ENCODE measurements at regions not wholly inside any gene's neighbourhood (a gene's known extent, or its start where the extent isn't known, plus 50 kb on each side); places are given as distances from the start of the nearest gene placed in this dataset.

- no peak overlapping the region for H3K4me3 ChIP-seq (ENCODE audit: low read depth, low read length)
- TF ChIP-seq MAX (IDR thresholded peaks at IDR 0.05; ENCODE audit: low read depth, low read length) (no peak), MYC (IDR thresholded peaks at IDR 0.05; ENCODE audit: low read depth, low read length) (no peak), POLR2A (IDR thresholded peaks at IDR 0.05; ENCODE audit: extremely low read depth, insufficient read length) (no peak), CTCF (IDR thresholded peaks at IDR 0.05; ENCODE audit: low read depth, low read length) (no peak)
- no peak for DNase-seq (ENCODE audit: low read depth)
These were observed 160.3 kb downstream of the PTEN start for GRCh38 chr10:88023676-88024075.

- TF ChIP-seq POLR2A (IDR thresholded peaks at IDR 0.05; ENCODE audit: extremely low read depth, insufficient read length) (no peak), MAX (IDR thresholded peaks at IDR 0.05; ENCODE audit: low read depth, low read length) (no peak), MYC (IDR thresholded peaks at IDR 0.05; ENCODE audit: low read depth, low read length) (no peak), CTCF (IDR thresholded peaks at IDR 0.05; ENCODE audit: low read depth, low read length) (no peak)
- no peak for DNase-seq (ENCODE audit: low read depth)
- H3K4me3 ChIP-seq (ENCODE audit: low read depth, low read length): no peak overlapping the region
These were observed 162.6 kb downstream of the PTEN start for GRCh38 chr10:88026031-88026430.

- TF ChIP-seq CTCF (IDR thresholded peaks at IDR 0.05; ENCODE audit: low read depth, low read length) (no peak), POLR2A (IDR thresholded peaks at IDR 0.05; ENCODE audit: extremely low read depth, insufficient read length) (no peak), MAX (IDR thresholded peaks at IDR 0.05; ENCODE audit: low read depth, low read length) (no peak), MYC (IDR thresholded peaks at IDR 0.05; ENCODE audit: low read depth, low read length) (no peak)
- H3K4me3 ChIP-seq (ENCODE audit: low read depth, low read length): no peak overlapping the region
- DNase-seq (ENCODE audit: low read depth): peak; percentile 97
These were observed 164.1 kb downstream of the PTEN start for GRCh38 chr10:88027570-88027969.

- TF ChIP-seq MAX (IDR thresholded peaks at IDR 0.05; ENCODE audit: low read depth, low read length) (no peak), POLR2A (IDR thresholded peaks at IDR 0.05; ENCODE audit: extremely low read depth, insufficient read length) (no peak), CTCF (IDR thresholded peaks at IDR 0.05; ENCODE audit: low read depth, low read length) (no peak), MYC (IDR thresholded peaks at IDR 0.05; ENCODE audit: low read depth, low read length) (no peak)
- DNase-seq (ENCODE audit: low read depth): peak; percentile 49
- no peak overlapping the region for H3K4me3 ChIP-seq (ENCODE audit: low read depth, low read length)
These were observed 164.6 kb downstream of the PTEN start for GRCh38 chr10:88028072-88028471.

GRCh38 chr10:88028654-88029053, 165.2 kb downstream of the PTEN start:
- DNase-seq (ENCODE audit: low read depth): peak; percentile 63
- no peak overlapping the region for H3K4me3 ChIP-seq (ENCODE audit: low read depth, low read length)
- TF ChIP-seq POLR2A (IDR thresholded peaks at IDR 0.05; ENCODE audit: extremely low read depth, insufficient read length): no peak
- 0 out of 2 replicates have a peak, but pooled peaks have one; percentile 16 for TF ChIP-seq MAX (IDR thresholded peaks at IDR 0.05; ENCODE audit: low read depth, low read length)

- no peak for DNase-seq (ENCODE audit: low read depth)
- no peak overlapping the region for H3K4me3 ChIP-seq (ENCODE audit: low read depth, low read length)
- no peak for TF ChIP-seq POLR2A (IDR thresholded peaks at IDR 0.05; ENCODE audit: extremely low read depth, insufficient read length)
- no peak for TF ChIP-seq CTCF (IDR thresholded peaks at IDR 0.05; ENCODE audit: low read depth, low read length)
- TF ChIP-seq MAX (IDR thresholded peaks at IDR 0.05; ENCODE audit: low read depth, low read length): no peak
- no peak for TF ChIP-seq MYC (IDR thresholded peaks at IDR 0.05; ENCODE audit: low read depth, low read length)
These were observed 169.1 kb downstream of the PTEN start for GRCh38 chr10:88032566-88032965.

All from NB4 (cell line).